ENCODE measurements at regions not wholly inside any gene's neighbourhood (a gene's known extent, or its start where the extent isn't known, plus 50 kb on each side); places are given as distances from the start of the nearest gene placed in this dataset.

DNA sequence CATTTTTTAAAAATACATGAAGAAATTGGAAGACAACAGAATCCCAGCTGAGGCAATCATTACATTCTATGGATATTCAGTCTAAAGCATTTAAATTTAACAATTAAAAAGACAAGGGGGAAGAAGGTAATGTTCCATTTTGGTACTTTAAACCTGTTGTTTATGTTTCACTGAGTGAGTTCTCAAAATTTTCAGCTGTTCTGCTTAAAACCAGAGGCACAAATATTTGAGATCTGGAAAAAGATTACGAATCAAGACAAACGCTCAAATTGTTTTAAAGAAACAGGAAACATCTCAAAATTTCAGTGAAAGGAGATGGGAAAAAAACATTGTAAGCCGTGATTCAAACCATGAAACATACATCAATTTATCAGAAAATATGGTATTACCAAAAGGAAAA is 656.2 kb upstream of the CHAC2 start:
- DNase-seq (ENCODE audit: low read depth in 2 of 2), result no peak

DNA sequence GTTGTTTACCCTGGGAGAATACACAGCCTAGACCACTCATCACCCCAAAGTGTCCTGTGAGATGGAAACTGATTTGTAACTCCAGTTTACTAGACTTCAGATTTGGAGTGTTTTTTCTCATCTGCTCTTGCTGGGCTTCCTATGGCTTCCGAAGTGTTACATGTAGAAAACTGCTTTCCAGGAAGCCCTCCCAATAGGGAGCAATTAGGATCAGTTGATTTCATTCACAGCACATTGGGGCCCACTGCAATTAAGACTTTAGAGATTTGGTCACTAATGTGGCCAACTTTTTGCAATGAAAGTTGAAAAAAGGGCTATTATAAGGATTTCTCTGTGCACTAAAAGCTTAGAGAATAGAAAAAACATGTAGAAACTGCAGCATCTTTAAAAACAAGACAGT is 656.6 kb upstream of the CHAC2 start:
- no peak for DNase-seq (ENCODE audit: low read depth in 2 of 2)

- DNase-seq (ENCODE audit: low read depth in 2 of 2), result no peak
Measured at GRCh38 chr2:53108246-53108645, 659.4 kb upstream of the CHAC2 start.

GRCh38 chr2:53104263-53104662 is 663.3 kb upstream of the CHAC2 start:
- no peak for DNase-seq (ENCODE audit: low read depth in 2 of 2)

- no peak for DNase-seq (ENCODE audit: low read depth in 2 of 2)
Measured at GRCh38 chr2:53103679-53104078, 663.9 kb upstream of the CHAC2 start.

GRCh38 chr2:53098696-53099078 is 668.9 kb upstream of the CHAC2 start:
- no peak for DNase-seq (ENCODE audit: low read depth in 2 of 2)

DNA sequence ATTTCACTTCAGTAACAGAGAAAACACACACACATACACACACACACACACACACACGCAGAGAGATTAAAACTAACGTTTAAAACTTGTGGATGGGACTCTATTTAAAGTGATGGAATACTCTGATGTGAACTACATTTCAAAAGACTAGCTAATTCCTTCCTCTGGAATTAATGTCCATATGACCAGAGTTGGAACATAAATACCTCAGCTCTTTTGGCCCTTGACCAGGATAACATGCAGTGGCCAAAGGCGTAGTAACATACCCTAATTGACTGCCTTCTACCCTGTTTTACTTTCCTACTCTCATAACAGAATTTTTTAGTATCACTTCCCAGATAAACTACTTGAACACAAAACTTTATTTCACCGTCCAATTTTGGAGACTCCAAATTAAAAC is 671.3 kb upstream of the CHAC2 start:
- no peak for DNase-seq (ENCODE audit: low read depth in 2 of 2)

DNA sequence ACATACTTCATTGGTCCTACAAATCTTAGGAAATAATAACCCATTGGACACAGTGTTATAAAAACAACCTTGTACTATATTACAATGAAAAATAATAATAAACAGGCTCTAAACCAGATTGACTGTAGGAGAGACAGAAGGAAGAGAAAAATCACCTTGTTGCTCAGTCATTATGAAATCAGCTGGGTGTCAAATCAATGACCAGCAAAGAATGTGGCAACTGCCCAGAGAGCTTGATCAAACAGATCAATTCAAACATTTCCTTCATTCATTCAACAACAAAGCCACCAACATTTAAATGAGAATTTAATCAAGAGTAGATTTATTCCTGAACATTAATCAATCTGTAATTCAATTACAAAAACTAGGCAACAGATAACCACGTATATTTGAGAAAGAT is 671.9 kb upstream of the CHAC2 start:
- DNase-seq (ENCODE audit: low read depth in 2 of 2), result no peak

GRCh38 chr2:53095227-53095626 is 672.4 kb upstream of the CHAC2 start:
- no peak for DNase-seq (ENCODE audit: low read depth in 2 of 2)

DNA sequence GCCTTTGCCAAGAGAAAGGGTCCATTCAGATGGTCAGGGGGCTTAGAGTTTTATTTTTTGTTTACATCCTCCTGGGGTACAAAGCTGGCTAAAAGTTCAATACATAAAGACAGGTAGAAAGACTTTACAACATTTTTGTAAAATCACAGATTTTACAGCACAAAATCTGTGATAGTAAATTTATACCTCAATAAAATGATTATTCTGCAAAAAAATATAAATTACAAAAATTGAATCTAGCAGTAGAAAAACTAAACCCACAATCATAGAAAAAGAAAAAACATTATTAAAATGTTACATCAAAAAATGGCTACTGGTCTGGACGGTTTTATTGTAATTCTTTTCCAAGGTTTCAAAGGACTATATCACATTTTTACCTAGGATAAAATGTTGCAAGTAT is 674.2 kb upstream of the CHAC2 start:
- no peak for DNase-seq (ENCODE audit: low read depth in 2 of 2)

- DNase-seq (ENCODE audit: low read depth in 2 of 2), result no peak
Measured at GRCh38 chr2:53091183-53091582, 676.4 kb upstream of the CHAC2 start.

- DNase-seq (ENCODE audit: low read depth in 2 of 2), result no peak
Measured at GRCh38 chr2:53087874-53088461, 679.6 kb upstream of the CHAC2 start.

DNA sequence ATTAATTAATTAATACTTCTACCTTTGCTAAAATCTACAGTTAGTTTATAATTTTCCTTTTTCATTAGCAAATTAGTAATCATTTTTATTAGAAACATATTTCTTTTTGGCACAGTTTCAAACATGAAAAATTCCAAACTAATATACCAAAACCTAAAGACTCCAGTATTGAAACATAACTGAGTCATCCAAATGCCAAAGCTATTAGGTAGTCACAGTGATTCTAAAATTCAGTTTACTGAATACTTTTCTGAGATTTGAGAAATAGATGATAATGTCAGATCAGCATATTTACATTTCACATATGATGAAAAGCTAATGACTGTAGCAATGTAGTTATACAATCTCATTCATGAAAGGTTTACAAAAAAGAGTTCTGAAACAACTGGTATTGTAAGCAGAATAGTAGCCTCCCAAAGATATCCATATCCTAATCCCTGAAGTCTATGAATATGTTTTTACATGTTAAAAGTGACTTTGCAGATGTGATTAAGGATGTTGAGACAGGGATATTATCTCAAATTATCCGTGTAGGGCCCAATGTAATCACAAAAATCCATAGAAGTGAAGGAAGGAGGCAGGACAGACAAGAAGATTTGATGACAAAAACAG is 680.2 kb upstream of the CHAC2 start:
- DNase-seq (ENCODE audit: low read depth in 2 of 2), result no peak

DNA sequence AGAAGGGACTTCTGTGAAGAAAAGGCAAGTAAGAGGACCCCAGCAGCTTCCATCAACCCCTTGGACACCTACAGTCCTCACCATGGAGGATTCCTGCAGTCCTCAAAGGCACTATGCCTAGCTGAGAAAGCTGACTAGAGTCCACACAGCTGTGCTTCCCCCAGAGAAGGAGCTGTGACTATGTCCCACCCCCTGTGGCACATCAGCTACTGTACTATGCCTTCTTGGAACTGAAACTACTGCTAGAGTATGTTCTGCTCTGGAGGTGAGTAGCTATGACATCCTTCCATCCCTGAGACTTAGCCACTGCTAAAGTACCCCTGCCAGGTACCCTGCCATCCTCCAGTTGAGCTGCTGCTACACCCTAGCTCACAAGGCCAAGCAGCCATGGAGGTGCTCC is 690.2 kb upstream of the CHAC2 start:
- peak in 1 of 2 donors; percentile 0 for DNase-seq (ENCODE audit: low read depth in 2 of 2)

DNA sequence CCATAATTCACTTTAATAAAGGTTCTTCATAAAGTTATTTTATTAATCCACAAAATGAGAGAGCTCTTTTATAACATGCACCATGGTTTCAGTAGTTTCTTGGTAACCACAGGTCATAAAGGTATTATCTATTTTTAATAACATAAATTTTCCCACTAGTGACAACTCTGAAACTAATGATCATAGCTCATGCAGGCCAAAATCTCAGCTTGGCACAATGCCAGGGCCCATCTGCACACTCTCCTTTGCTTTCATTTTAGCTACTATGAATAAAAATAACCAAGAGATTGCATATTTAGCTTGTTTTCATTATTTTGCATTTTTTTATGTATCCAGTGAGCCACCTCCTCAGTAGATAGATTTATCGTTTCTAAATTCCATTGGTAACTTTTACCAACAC is 691.8 kb upstream of the CHAC2 start:
- no peak for DNase-seq (ENCODE audit: low read depth in 2 of 2)

DNA sequence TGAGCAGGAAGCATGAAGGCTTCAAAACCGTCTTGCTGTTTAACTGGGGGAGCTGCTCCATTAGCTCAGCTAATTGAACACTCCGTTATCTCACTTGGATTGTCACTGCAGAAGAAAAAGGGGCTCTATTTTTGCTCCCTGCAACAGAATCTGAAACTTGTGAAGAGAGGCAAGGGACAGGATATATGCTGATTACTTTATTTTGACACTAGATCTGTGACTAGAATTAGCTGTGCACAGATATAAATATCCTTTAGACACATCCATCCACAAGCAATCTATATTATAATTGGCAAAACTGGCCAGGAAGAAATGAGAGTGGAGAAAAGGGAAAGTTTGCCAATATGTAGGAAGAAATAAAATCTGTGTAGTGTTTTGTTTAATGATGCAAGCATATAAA is 700.1 kb upstream of the CHAC2 start:
- DNase-seq (ENCODE audit: low read depth in 2 of 2), result no peak

GRCh38 chr2:53067056-53067455 is 700.5 kb upstream of the CHAC2 start:
- DNase-seq (ENCODE audit: low read depth in 2 of 2), result no peak

- DNase-seq (ENCODE audit: low read depth in 2 of 2), result no peak
Measured at GRCh38 chr2:53064154-53064553, 703.5 kb upstream of the CHAC2 start.

DNA sequence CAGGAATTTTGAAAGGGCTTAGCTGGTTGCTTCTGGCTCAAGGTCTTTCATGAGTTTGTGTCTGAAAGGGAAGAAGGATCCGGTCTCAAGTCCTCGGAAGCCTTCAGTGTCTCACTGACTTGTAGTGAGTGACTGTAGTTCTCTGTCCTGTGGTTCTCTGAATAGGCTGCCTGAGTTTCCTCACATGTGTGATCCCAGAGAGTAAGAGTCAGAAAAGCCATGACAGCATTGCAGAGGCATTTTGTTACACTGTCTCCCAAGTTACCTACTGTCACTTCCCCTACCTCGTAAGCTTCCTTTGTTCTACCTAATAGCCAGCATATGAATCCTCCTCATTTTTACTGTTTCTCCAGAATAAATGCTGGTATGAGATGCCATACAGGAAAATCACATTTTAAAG is 709.1 kb upstream of the CHAC2 start:
- no peak for DNase-seq (ENCODE audit: low read depth in 2 of 2)

- no peak for DNase-seq (ENCODE audit: low read depth in 2 of 2)
Measured at GRCh38 chr2:53053937-53054336, 713.7 kb upstream of the CHAC2 start.

DNA sequence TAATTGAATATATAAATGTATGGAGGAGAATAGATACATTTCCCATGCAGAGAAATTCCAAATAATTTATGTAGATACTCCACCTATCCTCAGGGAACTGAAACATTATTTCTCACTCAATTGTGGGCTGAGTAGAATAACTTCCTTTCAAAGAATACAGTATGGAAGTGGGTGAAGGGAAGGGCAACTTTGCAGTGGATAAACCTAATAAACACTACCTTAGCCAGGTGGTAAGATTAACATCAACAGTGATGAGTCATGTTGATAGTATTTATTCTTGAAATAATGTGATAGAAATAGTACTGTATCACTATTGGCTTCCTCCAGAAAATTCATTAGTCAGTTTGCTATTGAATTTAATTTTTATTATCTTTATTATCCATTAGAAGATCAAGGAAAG is 716.4 kb upstream of the CHAC2 start:
- no peak for DNase-seq (ENCODE audit: low read depth in 2 of 2)

DNA sequence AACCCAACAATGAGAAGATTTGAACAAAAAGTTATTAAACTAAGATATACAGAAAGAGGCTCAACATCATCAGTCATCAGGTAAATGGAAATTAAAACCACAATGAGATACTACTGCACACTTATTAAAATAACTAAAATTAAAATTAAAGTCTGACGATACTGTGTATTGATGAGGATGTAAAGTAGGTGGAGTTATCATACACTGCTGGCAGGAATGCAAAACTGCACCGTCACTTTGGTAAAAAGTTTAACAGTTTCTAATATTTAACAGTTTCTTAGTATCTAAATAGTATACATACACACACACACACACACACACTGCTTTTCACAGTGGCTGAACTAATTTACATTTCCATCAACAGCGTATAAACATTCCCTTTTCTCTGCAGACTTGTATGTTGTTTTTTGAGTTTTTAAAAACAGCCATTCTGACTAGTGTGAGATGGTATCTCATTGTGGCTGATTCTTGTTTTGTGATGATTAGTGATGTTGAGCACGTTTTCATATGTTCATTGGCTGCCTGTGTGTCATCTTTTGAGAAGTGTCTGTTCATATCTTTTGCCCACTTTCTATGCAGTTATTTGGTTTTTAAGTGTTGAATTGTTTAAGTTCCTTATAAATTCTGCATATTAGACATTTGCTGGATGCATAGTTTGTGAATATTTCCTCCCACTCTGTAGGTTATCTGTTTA is 726.9 kb upstream of the CHAC2 start:
- DNase-seq (ENCODE audit: low read depth in 2 of 2), result no peak

DNA sequence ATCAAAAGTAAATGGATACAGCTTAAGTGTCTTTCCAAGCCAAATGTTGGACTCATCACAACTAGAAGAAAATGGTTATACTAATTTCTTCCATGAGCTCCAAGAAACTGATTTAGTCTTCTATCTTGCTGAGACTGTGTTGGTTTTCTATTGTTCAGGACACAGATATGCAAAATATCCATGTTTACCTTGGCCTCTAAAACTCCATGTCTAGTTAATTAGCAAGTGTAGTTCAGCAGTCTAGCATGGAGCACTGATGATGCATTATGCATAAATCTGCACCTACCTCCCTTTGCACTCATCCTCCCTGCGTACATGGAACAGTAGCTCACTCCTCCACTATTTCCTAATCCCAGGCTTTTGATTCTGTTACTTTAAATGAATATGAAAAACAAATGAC is 731.4 kb upstream of the CHAC2 start:
- no peak for DNase-seq (ENCODE audit: low read depth in 2 of 2)
